CD4-positive, alpha-beta T cell (primary cell): ENCODE measurements at regions not wholly inside any gene's neighbourhood (a gene's known extent, or its start where the extent isn't known, plus 50 kb on each side); places are given as distances from the start of the nearest gene placed in this dataset.

Source experiments
- ATAC-seq: fragments of 200-7000 bp; cut with Tn5 transposase; one replicate; pipeline ENCODE4 v1.10.0; 2022; ENCODE audit warnings: mild to moderate bottlenecking; ENCODE audit not compliant: poor library complexity
- CTCF ChIA-PET: fragments of 350-600 bp; sonication (Branson Sonifier 250); formaldehyde crosslinking; loops from one replicate; lab custom pipeline; 2021; ENCODE audit warnings: antibody characterized with exemption, inconsistent platforms; lab: Charles Lee
- POLR2A ChIA-PET: fragments of 350-600 bp; sonication (Branson Sonifier 250); formaldehyde crosslinking; loops from one replicate; lab custom pipeline; 2021; ENCODE audit warnings: antibody characterized with exemption, inconsistent platforms; lab: Charles Lee
- DNase-seq, 14 experiments: peaks; one replicate each; pipeline ENCODE4 v3.0.0-alpha.2; 2013 to 2020; ENCODE audit warnings: mixed read lengths in 2 of 14
- H3K27ac ChIP-seq, 2 donors: one replicate each; pipeline versions ENCODE4 v1.5.1 to v1.7.0; 2013; ENCODE audit warnings: low read length in 2 of 2, low read depth in 1 of 2, mild to moderate bottlenecking in 1 of 2
- H3K27me3 ChIP-seq, 2 experiments: 1 replicate in 1 of 2; 2 replicates in 1 of 2; pipeline versions ENCODE4 v1.6.1 to v1.7.0; 2013; ENCODE audit warnings: low read length in 2 of 2, control low read depth in 1 of 2, mild to moderate bottlenecking in 1 of 2, moderate library complexity in 1 of 2; ENCODE audit not compliant: insufficient read depth in 2 of 2, control insufficient read depth in 1 of 2
- H3K36me3 ChIP-seq: one replicate; pipeline ENCODE4 v1.6.1; 2013; ENCODE audit warnings: low read length, control low read depth; ENCODE audit not compliant: insufficient read depth
- H3K4me1 ChIP-seq: one replicate; pipeline ENCODE4 v1.6.1; 2013; ENCODE audit warnings: low read length, control low read depth; ENCODE audit not compliant: insufficient read depth
- H3K4me3 ChIP-seq: one replicate; pipeline ENCODE4 v1.5.1; 2013; ENCODE audit warnings: mild to moderate bottlenecking, low read length, moderate library complexity
- H3K9me3 ChIP-seq, 2 experiments: 1 replicate in 1 of 2; 2 replicates in 1 of 2; pipeline versions ENCODE4 v1.6.1 to v1.7.0; 2013; ENCODE audit warnings: low read length in 2 of 2, mild to moderate bottlenecking in 2 of 2, control low read depth in 1 of 2, moderate library complexity in 1 of 2; ENCODE audit not compliant: control insufficient read depth in 1 of 2, insufficient read depth in 1 of 2
- H3K27ac Mint-ChIP-seq: one replicate; pipeline ENCODE4 v1.8.0; 2020; ENCODE audit warnings: mixed read lengths
- H3K27me3 Mint-ChIP-seq: one replicate; pipeline ENCODE4 v1.8.0; 2021; ENCODE audit warnings: mixed read lengths
- H3K36me3 Mint-ChIP-seq: one replicate; pipeline ENCODE4 v1.8.0; 2021; ENCODE audit warnings: low read depth, mixed read lengths
- H3K4me1 Mint-ChIP-seq: one replicate; pipeline ENCODE4 v1.8.0; 2021; ENCODE audit warnings: low read depth, mixed read lengths
- H3K4me3 Mint-ChIP-seq: one replicate; pipeline ENCODE4 v1.8.0; 2020; ENCODE audit warnings: mild to moderate bottlenecking, mixed read lengths
- H3K9me3 Mint-ChIP-seq: one replicate; pipeline ENCODE4 v1.8.0; 2020; ENCODE audit warnings: mixed read lengths
- CTCF ChIP-seq: fragments of 200-600 bp; IDR thresholded peaks from one replicate; pipeline ENCODE4 v1.8.0; 2022; ENCODE audit warnings: antibody characterized with exemption, mild to moderate bottlenecking
- intact Hi-C, 2 experiments: fragments of 100-400 bp; cut with DNase I in 1 of 2; cut with micrococcal nuclease in 1 of 2; formaldehyde crosslinking; loops; one replicate each; pipeline versions ENCODE4 v1.15.1 to v1.9.0; 2023 to 2025; cut with DNase I, micrococcal nuclease

DNA sequence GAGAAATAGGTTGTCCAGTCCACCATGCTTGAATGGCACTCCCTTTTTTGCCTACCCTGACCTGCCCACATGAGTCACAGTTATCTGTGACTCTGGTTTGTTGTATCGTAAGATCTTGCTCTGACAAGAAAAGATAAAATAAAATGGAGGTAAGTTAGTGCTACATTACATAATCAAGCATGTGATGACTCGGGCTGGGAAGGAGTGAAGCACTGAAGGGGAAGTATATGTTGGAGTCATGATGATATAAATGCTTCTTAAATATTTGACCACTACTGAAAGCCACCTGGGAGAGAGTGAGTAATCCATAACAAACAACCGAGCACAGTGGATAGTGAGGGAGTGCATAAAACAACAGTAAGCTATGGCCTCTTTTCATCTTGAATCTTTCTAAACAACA is 124.4 kb downstream of the SHOX2 start:
- ATAC-seq (no peak), DNase-seq (no peak)
- no peaks in the 10 kb centered on the region for H3K27me3 ChIP-seq
- H3K36me3 ChIP-seq = no peaks in the 10 kb centered on the region
- Mint-ChIP-seq H3K4me3 (no peak overlapping the region), H3K27me3 (no peaks in the 10 kb centered on the region), H3K9me3 (peaks cover 4% of the 10 kb centered on the region), H3K36me3 (no peaks in the 10 kb centered on the region), H3K27ac (no peak overlapping the region), H3K4me1 (no peaks in the 10 kb centered on the region)
- POLR2A ChIA-PET = no interaction called here
- TF ChIP-seq CTCF = no peak
- no peaks in the 10 kb centered on the region for H3K4me1 ChIP-seq
- CTCF ChIA-PET = no interaction called here
- intact Hi-C loops = no loop called here
- no peak overlapping the region for H3K27ac ChIP-seq
- H3K9me3 ChIP-seq = no peaks in the 10 kb centered on the region
- no peak overlapping the region for H3K4me3 ChIP-seq

- intact Hi-C loops = no loop called here
- Histone ChIP-seq H3K4me3 (no peak overlapping the region), H3K27ac (no peak overlapping the region), H3K4me1 (no peaks in the 10 kb centered on the region), H3K27me3 (no peaks in the 10 kb centered on the region), H3K36me3 (no peaks in the 10 kb centered on the region), H3K9me3 (no peaks in the 10 kb centered on the region)
- Mint-ChIP-seq H3K27me3 (no peaks in the 10 kb centered on the region), H3K4me3 (no peak overlapping the region), H3K9me3 (peaks cover 6% of the 10 kb centered on the region), H3K27ac (no peak overlapping the region), H3K4me1 (no peaks in the 10 kb centered on the region), H3K36me3 (no peaks in the 10 kb centered on the region)
- ChIA-PET CTCF (no interaction called here), POLR2A (no interaction called here)
- DNase-seq (no peak), ATAC-seq (no peak)
- no peak for TF ChIP-seq CTCF
These were observed 127.2 kb downstream of the SHOX2 start for GRCh38 chr3:157979022-157979421.

DNA sequence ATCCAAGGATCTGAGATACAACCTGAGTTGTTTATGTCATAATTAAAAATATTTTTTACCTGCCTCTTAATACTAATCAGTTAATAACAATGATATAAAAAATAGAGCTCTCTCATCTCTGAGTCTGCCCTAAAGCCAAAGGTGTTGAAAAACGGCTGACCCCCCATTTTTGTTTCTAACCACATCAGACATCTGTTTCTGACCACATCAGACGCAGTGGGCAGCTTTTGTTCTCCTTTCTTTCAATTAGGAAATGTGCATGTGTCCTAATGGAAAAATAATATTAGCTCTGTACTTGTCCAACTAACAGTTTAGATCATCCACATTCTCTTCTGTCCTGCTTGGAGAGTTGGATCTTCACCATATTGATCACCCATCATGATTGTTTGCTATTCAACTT is 144.6 kb downstream of the SHOX2 start:
- Histone ChIP-seq H3K36me3 (no peaks in the 10 kb centered on the region), H3K4me3 (no peak overlapping the region), H3K9me3 (no peaks in the 10 kb centered on the region), H3K4me1 (no peaks in the 10 kb centered on the region), H3K27ac (no peak overlapping the region), H3K27me3 (no peaks in the 10 kb centered on the region)
- ATAC-seq (no peak), DNase-seq (no peak)
- Mint-ChIP-seq H3K27me3 (peaks cover 4% of the 10 kb centered on the region), H3K27ac (no peak overlapping the region), H3K36me3 (no peaks in the 10 kb centered on the region), H3K9me3 (no peaks in the 10 kb centered on the region), H3K4me1 (no peaks in the 10 kb centered on the region), H3K4me3 (no peak overlapping the region)
- CTCF ChIA-PET = no interaction called here
- no peak for TF ChIP-seq CTCF
- POLR2A ChIA-PET = no interaction called here
- intact Hi-C loops = no loop called here
